Urinary bladder (tissue), 3 donors: ENCODE measurements at regions not wholly inside any gene's neighbourhood (a gene's known extent, or its start where the extent isn't known, plus 50 kb on each side); places are given as distances from the start of the nearest gene placed in this dataset.
A peak's percentile ranks its signal among the peaks of the same experiment; 100 is the strongest.
"Not testable (repeated sequence)": the region's sequence is repeated elsewhere in the genome, so short reads cannot be mapped to it uniquely, and the experiment has no call there.

Experiments used
- DNase-seq: peaks from one replicate; pipeline ENCODE4 v3.0.0-alpha.2; 2015; ENCODE audit errors: extremely low spot score
- H3K27ac ChIP-seq: one replicate; pipeline ENCODE4 v1.5.1; 2013; ENCODE audit warnings: low read depth, mild to moderate bottlenecking, moderate library complexity
- H3K36me3 ChIP-seq: one replicate; pipeline ENCODE4 v1.6.1; 2013; ENCODE audit warnings: mild to moderate bottlenecking, moderate library complexity; ENCODE audit not compliant: insufficient read depth
- H3K4me1 ChIP-seq: one replicate; pipeline ENCODE4 v1.6.1; 2013; ENCODE audit warnings: mild to moderate bottlenecking, moderate library complexity; ENCODE audit not compliant: insufficient read depth
- H3K4me3 ChIP-seq: one replicate; pipeline ENCODE4 v1.5.1; 2013; ENCODE audit warnings: low read depth, low read length
- WGBS: extraction: QIAGEN DNeasy Blood & Tissue Kit; methylation state at CpG from one replicate; pipeline ENCODE4 v1.1.7; 2013; 5-methylcytosine and 5-hydroxymethylcytosine counted together
- donor health status: healthy with polysubstance abuse.
- donor health status: healthy.

- not testable (repeated sequence) for DNase-seq, H3K4me1 ChIP-seq, H3K36me3 ChIP-seq, H3K27ac ChIP-seq, H3K4me3 ChIP-seq
- WGBS, result 73% methylated on average over 5 of the region's 5 CpGs
Measured at GRCh38 chr2:181737302-181737701, 57.0 kb upstream of the NEUROD1 start.

GRCh38 chr2:181738074-181738473 is 57.8 kb upstream of the NEUROD1 start:
- DNase-seq, result no peak
- 40% methylated on average over 2 of the region's 2 CpGs for WGBS
- H3K4me1 ChIP-seq, result no peaks in the 10 kb centered on the region
- H3K27ac ChIP-seq, result no peak overlapping the region
- H3K4me3 ChIP-seq, result no peak overlapping the region
- no peaks in the 10 kb centered on the region for H3K36me3 ChIP-seq

GRCh38 chr2:181738563-181738962 is 58.2 kb upstream of the NEUROD1 start:
- Histone ChIP-seq H3K4me1 (no peaks in the 10 kb centered on the region), H3K36me3 (no peaks in the 10 kb centered on the region), H3K27ac (no peak overlapping the region), H3K4me3 (no peak overlapping the region)
- DNase-seq, result no peak
- 82% methylated on average over 4 of the region's 4 CpGs for WGBS

- 42% methylated on average over 1 of the region's 1 CpG for WGBS
Measured at GRCh38 chr2:181741756-181742155, 61.4 kb upstream of the NEUROD1 start.

GRCh38 chr2:181742361-181742760 is 62.0 kb upstream of the NEUROD1 start:
- 41% methylated on average over 3 of the region's 3 CpGs for WGBS
- no peak for DNase-seq
- Histone ChIP-seq H3K4me1 (no peaks in the 10 kb centered on the region), H3K36me3 (no peaks in the 10 kb centered on the region), H3K4me3 (no peak overlapping the region), H3K27ac (no peak overlapping the region)

More at GRCh38 chr2:181741756-181742155, 61.4 kb upstream of the NEUROD1 start:
- no peak overlapping the region for H3K27ac ChIP-seq
- H3K4me1 ChIP-seq, result no peaks in the 10 kb centered on the region
- DNase-seq, result no peak
- H3K4me3 ChIP-seq, result no peak overlapping the region
- H3K36me3 ChIP-seq, result no peaks in the 10 kb centered on the region

- H3K4me1 ChIP-seq, result no peaks in the 10 kb centered on the region
- WGBS, result 24% methylated on average over 6 of the region's 6 CpGs
- H3K4me3 ChIP-seq, result no peak overlapping the region
- no peak overlapping the region for H3K27ac ChIP-seq
- peak; percentile 29 for DNase-seq
- no peaks in the 10 kb centered on the region for H3K36me3 ChIP-seq
Measured at GRCh38 chr2:181742922-181743722, 62.8 kb upstream of the NEUROD1 start.

- H3K4me1 ChIP-seq, result no peaks in the 10 kb centered on the region
- no peak overlapping the region for H3K4me3 ChIP-seq
- WGBS, result 76% methylated on average over 2 of the region's 2 CpGs
- H3K36me3 ChIP-seq, result no peaks in the 10 kb centered on the region
- DNase-seq, result no peak
- no peak overlapping the region for H3K27ac ChIP-seq
Measured at GRCh38 chr2:181743723-181744031, 63.4 kb upstream of the NEUROD1 start.

- no peak overlapping the region for H3K27ac ChIP-seq
- no peak for DNase-seq
- H3K4me1 ChIP-seq, result no peaks in the 10 kb centered on the region
- WGBS, result 91% methylated on average over 3 of the region's 3 CpGs
- H3K36me3 ChIP-seq, result no peaks in the 10 kb centered on the region
- H3K4me3 ChIP-seq, result no peak overlapping the region
Measured at GRCh38 chr2:181745796-181746540, 65.7 kb upstream of the NEUROD1 start.

GRCh38 chr2:181746844-181747243 is 66.5 kb upstream of the NEUROD1 start:
- H3K36me3 ChIP-seq, result no peaks in the 10 kb centered on the region
- DNase-seq, result no peak
- WGBS, result 92% methylated on average over 2 of the region's 2 CpGs
- H3K4me3 ChIP-seq, result no peak overlapping the region
- H3K27ac ChIP-seq, result no peak overlapping the region
- H3K4me1 ChIP-seq, result no peaks in the 10 kb centered on the region

- WGBS, result 90% methylated on average over 8 of the region's 8 CpGs
- Histone ChIP-seq H3K4me1 (no peaks in the 10 kb centered on the region), H3K36me3 (no peaks in the 10 kb centered on the region), H3K27ac (no peak overlapping the region), H3K4me3 (no peak overlapping the region)
- no peak for DNase-seq
Measured at GRCh38 chr2:181750305-181750704, 70.0 kb upstream of the NEUROD1 start.

GRCh38 chr2:181751266-181752030 is 71.1 kb upstream of the NEUROD1 start:
- no peaks in the 10 kb centered on the region for H3K4me1 ChIP-seq
- WGBS, result 95% methylated on average over 6 of the region's 6 CpGs
- no peaks in the 10 kb centered on the region for H3K36me3 ChIP-seq
- no peak for DNase-seq
- no peak overlapping the region for H3K4me3 ChIP-seq
- no peak overlapping the region for H3K27ac ChIP-seq

GRCh38 chr2:181752301-181752700 is 72.0 kb upstream of the NEUROD1 start:
- no peak for DNase-seq
- Histone ChIP-seq H3K4me1 (no peaks in the 10 kb centered on the region), H3K27ac (no peak overlapping the region), H3K4me3 (no peak overlapping the region), H3K36me3 (no peaks in the 10 kb centered on the region)
- 0% methylated on average over 1 of the region's 1 CpG for WGBS

GRCh38 chr2:181753686-181754085 is 73.4 kb upstream of the NEUROD1 start:
- Histone ChIP-seq H3K4me1 (no peaks in the 10 kb centered on the region), H3K4me3 (no peak overlapping the region), H3K27ac (no peak overlapping the region), H3K36me3 (no peaks in the 10 kb centered on the region)
- 90% methylated on average over 4 of the region's 4 CpGs for WGBS
- no peak for DNase-seq

- 84% methylated on average over 3 of the region's 3 CpGs for WGBS
Measured at GRCh38 chr2:181754105-181754504, 73.8 kb upstream of the NEUROD1 start.

More at GRCh38 chr2:181754105-181754504, 73.8 kb upstream of the NEUROD1 start:
- no peak overlapping the region for H3K4me3 ChIP-seq
- H3K27ac ChIP-seq, result no peak overlapping the region
- no peak for DNase-seq
- H3K36me3 ChIP-seq, result no peaks in the 10 kb centered on the region
- H3K4me1 ChIP-seq, result no peaks in the 10 kb centered on the region
